Neural cell (in vitro differentiated cells): ENCODE measurements at regions not wholly inside any gene's neighbourhood (a gene's known extent, or its start where the extent isn't known, plus 50 kb on each side); places are given as distances from the start of the nearest gene placed in this dataset.

Source experiments
- CTCF ChIP-seq: fragments of 450-650 bp; IDR thresholded peaks from 2 replicates; pipeline ENCODE4 v1.5.1; 2014; ENCODE audit warnings: antibody characterized with exemption, mild to moderate bottlenecking, moderate library complexity; ENCODE audit not compliant: poor library complexity, severe bottlenecking
- POLR2AphosphoS5 ChIP-seq: IDR thresholded peaks from 2 replicates; pipeline ENCODE4 v1.6.1; 2012

GRCh38 chr3:139808201-139808600, 126.8 kb upstream of the CLSTN2 start:
- TF ChIP-seq CTCF (no peak), POLR2AphosphoS5 (no peak)
